GM12891 (cell line): ENCODE measurements at regions not wholly inside any gene's neighbourhood (a gene's known extent, or its start where the extent isn't known, plus 50 kb on each side); places are given as distances from the start of the nearest gene placed in this dataset.
"Not testable (repeated sequence)": the region's sequence is repeated elsewhere in the genome, so short reads cannot be mapped to it uniquely, and the experiment has no call there.

ENCODE experiments used
- DNase-seq: peaks from one replicate; pipeline ENCODE4 v3.0.0; 2011; ENCODE audit warnings: low spot score; ENCODE audit not compliant: insufficient read length
- FAIRE-seq: peaks from 2 replicates; lab custom pipeline; 2011; peaks lifted over from hg19 to GRCh38; lab: Jason Lieb, UNC
- PAX5 ChIP-seq: IDR thresholded peaks from 2 replicates; pipeline ENCODE4 v1.6.1; 2011; ENCODE audit warnings: low read length, moderate library complexity, mild to moderate bottlenecking; ENCODE audit not compliant: insufficient read depth, severe bottlenecking
- POLR2A ChIP-seq: IDR thresholded peaks from 2 replicates; pipeline ENCODE4 v1.6.1; 2011; ENCODE audit warnings: low read depth, low read length, control low read depth
- POLR2AphosphoS5 ChIP-seq: IDR thresholded peaks from 2 replicates; pipeline ENCODE4 v1.6.1; 2011; ENCODE audit warnings: low read depth, low read length, control low read depth
- POU2F2 ChIP-seq: IDR thresholded peaks from 2 replicates; pipeline ENCODE4 v1.6.1; 2011; ENCODE audit warnings: low read depth, mild to moderate bottlenecking, control low read depth, low read length, moderate library complexity
- SPI1 ChIP-seq: IDR thresholded peaks from 2 replicates; pipeline ENCODE4 v1.6.1; 2011; ENCODE audit warnings: low read depth, low read length, control low read depth
- TAF1 ChIP-seq: IDR thresholded peaks from 2 replicates; pipeline ENCODE4 v1.6.1; 2011; ENCODE audit warnings: low read depth, low read length, control low read depth

DNA sequence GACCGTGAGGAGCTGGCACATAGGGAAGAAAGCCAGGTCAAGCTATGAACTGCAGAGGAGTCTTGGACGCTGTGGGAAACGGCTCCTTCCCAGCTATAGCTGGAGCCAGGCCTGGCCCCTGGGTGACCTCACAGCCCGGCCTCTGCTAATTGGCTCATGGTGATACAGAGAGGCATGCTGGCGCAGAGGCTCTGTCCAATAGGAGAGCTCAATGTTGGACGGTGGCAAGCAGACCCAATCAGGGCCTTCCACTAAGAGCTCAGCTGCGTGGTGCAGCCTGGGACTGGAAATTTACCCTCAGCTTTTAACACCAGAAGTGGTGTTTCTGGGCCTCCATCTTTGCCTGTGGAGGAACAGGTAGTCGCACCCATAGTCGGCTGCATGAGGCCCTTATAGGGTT, 64.4 kb upstream of the GRHL3 start:
- DNase-seq (no peak), FAIRE-seq (no peak)
- no peak for TF ChIP-seq POLR2A
- TF ChIP-seq PAX5: no peak
- no peak for TF ChIP-seq SPI1
- no peak for TF ChIP-seq POLR2AphosphoS5
- no peak for TF ChIP-seq TAF1
- no peak for TF ChIP-seq POU2F2

DNA sequence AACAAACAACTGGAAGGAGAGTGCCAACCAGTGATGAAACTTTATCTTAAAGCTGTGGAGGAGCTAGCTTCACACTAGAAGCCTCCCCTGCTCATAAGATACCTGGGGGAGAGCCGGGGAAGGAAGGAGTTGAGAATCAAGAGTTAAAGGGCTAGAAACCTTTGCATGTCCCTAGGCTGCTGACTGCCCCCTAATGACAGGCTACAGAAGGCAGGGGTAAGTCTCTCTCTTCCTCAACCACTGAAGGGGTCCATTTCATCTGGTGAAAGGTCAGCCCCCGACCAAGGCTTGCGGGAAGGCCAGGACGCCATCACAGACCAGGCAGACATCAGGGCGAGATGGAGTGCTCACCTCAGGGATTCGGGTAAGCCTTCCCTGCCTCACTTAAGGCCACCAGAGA, 65.6 kb upstream of the GRHL3 start:
- no peak for TF ChIP-seq PAX5
- no peak for TF ChIP-seq SPI1
- no peak for TF ChIP-seq POU2F2
- TF ChIP-seq TAF1: no peak
- no peak for TF ChIP-seq POLR2A
- TF ChIP-seq POLR2AphosphoS5: no peak
- DNase-seq (no peak), FAIRE-seq (no peak)

DNA sequence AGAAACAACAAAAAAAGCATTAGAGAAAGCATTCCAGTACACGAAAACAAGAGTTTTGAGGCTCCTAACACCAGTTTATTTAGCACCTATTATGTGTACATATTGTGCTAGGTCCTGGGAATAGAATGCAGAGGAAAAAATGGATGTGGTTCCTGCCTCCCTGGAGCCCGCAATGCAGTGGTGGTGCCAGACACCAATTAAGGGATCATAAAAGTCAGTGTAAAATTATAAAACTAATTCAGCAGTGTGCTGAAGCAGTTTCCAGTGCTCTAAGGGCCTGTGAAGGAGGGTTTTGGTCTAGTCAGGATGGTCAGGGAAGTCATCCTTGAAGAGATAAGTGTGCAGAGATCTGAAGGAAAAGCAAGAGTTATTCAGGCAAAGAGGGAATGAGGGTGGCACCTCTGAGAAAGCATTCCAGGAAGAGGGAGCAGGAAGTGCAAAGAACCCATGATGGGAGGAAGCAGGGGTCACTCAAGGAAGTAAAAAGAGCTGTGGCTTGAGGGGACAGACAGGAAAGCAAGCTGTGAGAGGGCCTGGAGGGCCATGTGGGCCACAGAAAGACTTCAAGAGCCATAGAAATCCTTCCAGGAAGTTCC, 65.2 kb upstream of the IFNLR1 start:
- DNase-seq (no peak), FAIRE-seq (no peak)
- no peak for TF ChIP-seq SPI1

DNA sequence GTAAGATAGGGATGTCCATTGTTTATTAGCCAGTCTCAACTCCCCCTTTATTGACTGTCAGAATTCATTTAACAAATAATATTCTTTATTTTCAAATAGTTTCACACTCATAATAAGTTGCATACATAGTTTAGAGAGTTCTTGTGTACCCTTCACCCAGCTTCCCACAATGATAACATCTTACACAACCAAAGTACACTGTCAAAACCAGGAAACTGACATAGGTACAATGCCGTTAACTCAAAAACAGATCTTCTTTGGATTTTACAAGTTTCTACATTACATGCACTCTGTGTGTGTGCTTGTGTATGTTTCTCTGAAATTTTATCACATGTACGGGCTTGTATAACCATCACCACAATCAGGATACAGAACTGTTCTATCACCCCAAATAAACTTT, 64.4 kb upstream of the IFNLR1 start:
- DNase-seq: no peak
- TF ChIP-seq TAF1: no peak
- no peak for TF ChIP-seq PAX5
- no peak for TF ChIP-seq POLR2AphosphoS5
- no peak for TF ChIP-seq POLR2A
- no peak for TF ChIP-seq SPI1
- TF ChIP-seq POU2F2: no peak
- FAIRE-seq: no peak

DNA sequence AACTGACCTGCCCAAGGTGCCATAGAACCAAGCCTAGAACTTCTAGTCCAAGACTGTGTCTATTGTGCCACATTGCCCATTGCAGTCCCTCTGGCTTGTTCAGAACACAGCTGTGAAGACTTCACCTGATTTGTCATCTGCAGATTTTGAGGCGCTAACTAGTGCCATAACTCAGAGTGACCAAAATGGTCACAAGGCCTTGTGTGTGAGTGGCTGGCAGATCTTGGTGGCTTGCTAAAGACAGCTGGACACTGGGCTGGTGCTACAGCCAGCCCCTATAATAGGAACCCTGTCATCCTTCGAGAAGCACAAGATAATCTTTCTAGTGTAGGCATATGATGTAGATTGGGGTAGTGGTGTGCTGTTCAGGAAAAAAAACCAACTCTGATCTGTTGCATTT, 63.7 kb upstream of the IFNLR1 start:
- no peak for FAIRE-seq

DNA sequence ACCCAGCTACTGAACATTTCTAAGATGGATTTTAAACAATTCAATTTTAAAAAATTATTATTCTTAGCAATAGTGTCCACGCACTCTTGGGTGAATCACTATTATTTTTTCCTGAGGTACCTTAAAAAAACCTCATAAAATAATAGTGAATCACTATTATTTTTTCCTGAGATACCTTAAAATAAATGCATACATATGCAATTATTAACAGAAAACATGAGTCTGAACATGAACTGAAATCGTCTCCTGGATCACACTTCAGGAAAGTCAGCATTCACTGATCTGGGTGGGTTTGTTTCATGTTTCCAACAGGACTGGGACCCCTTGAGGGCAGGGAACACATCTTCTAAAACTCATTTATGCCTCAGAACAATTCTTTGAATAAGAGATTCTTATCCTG, 63.1 kb upstream of the IFNLR1 start:
- FAIRE-seq: no peak
- TF ChIP-seq POU2F2: no peak
- no peak for TF ChIP-seq POLR2A
- TF ChIP-seq SPI1: no peak
- no peak for TF ChIP-seq TAF1
- TF ChIP-seq POLR2AphosphoS5: no peak
- no peak for DNase-seq

More for the DNA sequence above, 63.7 kb upstream of the IFNLR1 start:
- no peak for TF ChIP-seq PAX5
- no peak for DNase-seq

DNA sequence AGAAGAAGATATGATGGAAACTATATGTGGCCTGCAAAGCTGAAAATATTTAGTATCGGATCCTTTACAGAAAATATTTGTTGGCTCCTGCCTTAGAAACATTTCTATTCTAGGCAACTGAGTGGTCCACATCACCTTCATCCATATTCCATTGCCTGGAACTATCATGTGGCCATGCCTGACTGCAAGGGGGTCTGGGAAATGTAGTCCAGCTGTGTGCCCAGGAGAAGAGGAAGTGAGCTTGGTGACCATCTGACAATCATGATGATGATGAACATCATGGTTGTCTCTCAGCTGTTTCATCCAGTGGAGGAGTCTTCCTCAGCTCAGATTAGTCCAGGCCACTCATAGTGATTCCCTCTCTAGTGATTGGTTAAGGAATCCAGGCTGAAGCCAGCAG, 61.8 kb upstream of the IFNLR1 start:
- TF ChIP-seq SPI1: peak; percentile 89
- TF ChIP-seq POU2F2: no peak
- FAIRE-seq (peak; percentile 69), DNase-seq (no peak)

DNA sequence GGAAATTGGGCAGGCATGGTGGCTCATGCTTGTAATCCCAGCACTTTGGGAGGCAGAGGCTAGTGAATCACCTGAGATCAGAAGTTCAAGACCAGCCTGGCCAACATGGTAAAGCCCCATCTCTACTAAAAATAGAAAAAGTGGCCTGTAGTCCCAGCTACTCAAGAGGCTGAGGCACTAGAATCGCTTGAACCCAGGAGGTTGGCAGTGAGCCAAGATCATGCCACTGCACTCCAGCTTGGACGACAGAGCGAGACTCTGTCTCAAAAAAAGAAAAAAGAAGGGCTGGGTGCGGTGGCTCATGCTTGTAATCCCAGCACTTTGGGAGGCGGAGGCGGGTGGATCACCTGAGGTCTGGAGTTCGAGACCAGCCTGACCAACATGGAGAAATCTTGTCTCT, 60.2 kb upstream of the IFNLR1 start:
- not testable (repeated sequence) for DNase-seq, FAIRE-seq

DNA sequence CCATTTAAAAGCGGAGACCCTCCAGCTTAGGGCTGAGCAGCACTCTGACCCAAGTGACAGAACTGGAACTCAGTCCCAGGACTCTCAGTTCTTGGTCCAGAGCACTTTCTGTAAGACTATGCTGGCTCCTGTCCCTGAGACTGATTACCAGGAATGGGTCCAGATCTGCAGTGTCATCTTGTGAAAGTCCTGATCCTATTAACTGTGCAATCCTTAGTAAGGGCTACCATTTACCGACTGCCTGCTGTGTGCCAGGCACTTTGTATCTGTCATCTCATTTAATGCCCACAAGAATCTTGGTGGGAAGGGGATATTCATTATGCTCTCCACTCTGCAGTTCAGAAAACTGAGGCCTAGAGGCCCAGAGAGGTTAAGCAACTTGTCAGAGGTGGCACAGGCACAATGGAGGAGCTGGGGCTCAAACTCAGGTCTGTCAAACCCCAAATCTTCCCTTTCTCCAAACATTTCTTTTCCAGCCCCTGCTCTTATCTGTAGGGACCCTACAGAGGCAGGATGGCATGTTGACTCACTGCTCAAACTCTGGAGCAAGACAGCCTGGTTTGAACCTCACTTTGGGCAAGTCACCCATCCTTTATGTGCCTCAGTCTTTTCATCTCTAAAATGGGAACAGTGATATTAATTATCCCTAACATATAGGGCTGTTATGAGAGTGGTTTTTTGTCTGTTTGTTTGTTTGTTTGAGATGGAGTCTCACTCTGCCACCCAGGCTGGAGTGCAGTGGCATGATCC, 57.6 kb upstream of the IFNLR1 start:
- FAIRE-seq (no peak), DNase-seq (no peak)
- TF ChIP-seq TAF1 (no peak), PAX5 (no peak), SPI1 (no peak), POU2F2 (no peak), POLR2A (no peak), POLR2AphosphoS5 (no peak)

DNA sequence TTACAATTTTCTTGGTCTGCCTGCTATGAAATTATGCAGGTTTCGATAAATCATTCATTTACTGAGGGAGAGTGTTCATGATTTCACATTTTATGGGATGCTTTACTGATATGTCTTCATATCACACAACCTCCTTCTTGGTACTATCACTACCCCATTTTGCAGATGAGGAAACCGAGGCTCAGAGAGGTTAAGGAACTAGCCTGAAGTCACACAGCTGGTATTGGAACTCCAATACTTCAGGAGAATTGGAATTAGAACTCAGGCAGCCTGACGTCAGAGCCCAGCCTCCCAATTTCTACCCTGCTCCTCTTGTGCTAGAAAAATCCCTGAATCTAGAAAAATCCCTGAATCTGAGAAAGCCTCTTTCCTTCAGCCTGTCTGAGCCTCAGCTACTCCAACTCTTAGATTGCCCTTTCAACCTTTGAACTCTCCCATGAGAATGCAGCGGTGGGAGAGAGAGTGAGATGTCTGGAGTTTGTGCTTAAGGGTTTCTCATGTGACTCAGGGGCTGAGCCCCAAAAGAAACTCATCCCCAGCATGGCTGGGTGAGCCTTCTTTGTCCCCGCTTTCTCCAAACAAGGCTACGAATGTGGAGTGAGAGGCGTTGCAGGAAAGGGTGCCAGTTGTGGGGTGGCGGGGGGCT, 50.8 kb upstream of the IFNLR1 start:
- no peak for TF ChIP-seq SPI1
- TF ChIP-seq POLR2AphosphoS5: no peak
- TF ChIP-seq PAX5: no peak
- no peak for DNase-seq
- FAIRE-seq: no peak
